SK-N-SH (cell line): ENCODE measurements at regions not wholly inside any gene's neighbourhood (a gene's known extent, or its start where the extent isn't known, plus 50 kb on each side); places are given as distances from the start of the nearest gene placed in this dataset.

Experiments
- CTCF ChIA-PET: fragments of 300-600, 350-600 bp; formaldehyde crosslinking; extraction: SDS; loops from one replicate; lab custom pipeline; 2021; lab: Yijun Ruan, JAX
- POLR2A ChIA-PET: fragments of 350-600 bp; sonication (Branson Sonifier 250); formaldehyde crosslinking; extraction: SDS; loops from one replicate; lab custom pipeline; 2020; ENCODE audit warnings: antibody characterized with exemption, inconsistent platforms; lab: Yijun Ruan, JAX
- DNase-seq: peaks from one replicate; pipeline ENCODE4 v3.0.0; 2012
- H2AFZ ChIP-seq: fragments of 200-600 bp; sonication (generic); 2 replicates; pipeline ENCODE4 v1.8.1; 2016; ENCODE audit warnings: antibody characterized with exemption, mild to moderate bottlenecking, low read depth
- H3F3A ChIP-seq: fragments of 200-600 bp; sonication (generic); replicated peaks from 2 replicates; pipeline ENCODE3; 2016; ENCODE audit warnings: antibody characterized with exemption, mild to moderate bottlenecking; ENCODE audit not compliant: insufficient read depth
- H3K27ac ChIP-seq, 2 experiments: fragments of 200-500 bp in 1 of 2; fragments of 200-600 bp in 1 of 2; sonication (Bioruptor generic) in 1 of 2; sonication (generic), shearing (Covaris generic) in 1 of 2; 2 replicates each; pipeline versions ENCODE4 v1.5.1 to v1.6.1; 2014 to 2016; ENCODE audit warnings: low read depth in 2 of 2, inconsistent platforms in 1 of 2, low read length in 1 of 2, mild to moderate bottlenecking in 1 of 2, mixed read lengths in 1 of 2
- H3K27me3 ChIP-seq: fragments of 200-600 bp; sonication (generic), shearing (Covaris generic); 2 replicates; pipeline ENCODE4 v1.6.1; 2016; ENCODE audit warnings: mixed run types; ENCODE audit not compliant: insufficient read depth
- H3K36me3 ChIP-seq, 2 experiments: fragments of 200-500 bp in 1 of 2; fragments of 200-600 bp in 1 of 2; sonication (Bioruptor generic) in 1 of 2; sonication (generic) in 1 of 2; replicated peaks in 1 of 2; 2 replicates each; pipeline versions ENCODE3 to v1.5.1; 2014 to 2016; ENCODE audit warnings: low read length in 1 of 2, mild to moderate bottlenecking in 1 of 2; ENCODE audit not compliant: insufficient read depth in 2 of 2, control insufficient read depth in 1 of 2
- H3K4me1 ChIP-seq, 2 experiments: fragments of 200-500 bp in 1 of 2; fragments of 200-600 bp in 1 of 2; sonication (Bioruptor generic) in 1 of 2; sonication (generic), shearing (Covaris generic) in 1 of 2; 2 replicates each; pipeline versions ENCODE4 v1.5.1 to v1.6.1; 2014 to 2016; ENCODE audit warnings: low read depth in 1 of 2, low read length in 1 of 2, mixed run types in 1 of 2; ENCODE audit not compliant: insufficient read depth in 2 of 2, control insufficient read depth in 1 of 2
- H3K4me2 ChIP-seq: fragments of 200-600 bp; sonication (generic), shearing (Covaris generic); 2 replicates; pipeline ENCODE4 v1.6.1; 2017; ENCODE audit warnings: mixed run types
- H3K4me3 ChIP-seq, 2 experiments: fragments of 200-500 bp in 1 of 2; fragments of 200-600 bp in 1 of 2; sonication (Bioruptor generic) in 1 of 2; sonication (generic), shearing (Covaris generic) in 1 of 2; 2 replicates each; pipeline versions ENCODE4 v1.5.1 to v1.8.1; 2014 to 2016; ENCODE audit warnings: low read depth in 2 of 2, inconsistent platforms in 1 of 2, low read length in 1 of 2, mild to moderate bottlenecking in 1 of 2, mixed read lengths in 1 of 2, moderate library complexity in 1 of 2
- H3K79me2 ChIP-seq: fragments of 200-600 bp; sonication (generic); 2 replicates; pipeline ENCODE4 v1.8.1; 2017; ENCODE audit warnings: mild to moderate bottlenecking; ENCODE audit not compliant: insufficient read depth
- H3K9ac ChIP-seq: fragments of 200-600 bp; sonication (generic); 2 replicates; pipeline ENCODE4 v1.6.1; 2017; ENCODE audit warnings: mixed run types
- H3K9me2 ChIP-seq: fragments of 200-600 bp; sonication (generic); 2 replicates; pipeline ENCODE4 v1.6.1; 2017; ENCODE audit warnings: mixed run types
- H3K9me3 ChIP-seq: fragments of 200-600 bp; sonication (generic); 2 replicates; pipeline ENCODE4 v1.6.1; 2017; ENCODE audit warnings: mixed run types, mild to moderate bottlenecking, moderate library complexity
- H4K20me1 ChIP-seq: fragments of 200-600 bp; sonication (generic); 2 replicates; pipeline ENCODE4 v1.6.1; 2017; ENCODE audit warnings: mild to moderate bottlenecking, mixed run types; ENCODE audit not compliant: insufficient read depth
- CHD2 ChIP-seq: fragments of 150-350 bp; IDR thresholded peaks from 2 replicates; pipeline ENCODE4 v1.6.1; 2018; ENCODE audit warnings: low read length; ENCODE audit not compliant: partially characterized antibody
- ELF1 ChIP-seq: IDR thresholded peaks from 2 replicates; pipeline ENCODE4 v1.4.0; 2012
- EP300 ChIP-seq, 2 experiments: IDR thresholded peaks; 2 replicates each; pipeline versions ENCODE4 v1.4.0 to v1.6.1; 2012; ENCODE audit warnings: borderline replicate concordance in 1 of 2, low read depth in 1 of 2, low read length in 1 of 2
- EZH2phosphoT487 ChIP-seq: fragments of 200-600 bp; sonication (generic); IDR thresholded peaks from 2 replicates; pipeline ENCODE4 v1.6.1; 2017; ENCODE audit warnings: low read depth, mixed run types, mild to moderate bottlenecking, antibody characterized with exemption, moderate library complexity, borderline replicate concordance
- FOSL2 ChIP-seq: IDR thresholded peaks from 2 replicates; pipeline ENCODE4 v1.4.0; 2012; ENCODE audit warnings: low read depth, mild to moderate bottlenecking, moderate library complexity, borderline replicate concordance
- GABPA ChIP-seq: IDR thresholded peaks from 2 replicates; pipeline ENCODE4 v1.4.0; 2012; ENCODE audit warnings: low read depth, mild to moderate bottlenecking
- GATA2 ChIP-seq: sonication (generic); formaldehyde crosslinking; IDR thresholded peaks from 2 replicates; pipeline ENCODE4 v1.5.0; 2020; ENCODE audit warnings: mild to moderate bottlenecking, missing genetic modification reagents
- JUND ChIP-seq: IDR thresholded peaks from 2 replicates; pipeline ENCODE4 v1.4.0; 2012
- MEF2A ChIP-seq: IDR thresholded peaks from 2 replicates; pipeline ENCODE4 v1.4.0; 2012; ENCODE audit warnings: low read depth, borderline replicate concordance
- NFIC ChIP-seq: IDR thresholded peaks from 2 replicates; pipeline ENCODE4 v1.4.0; 2012; ENCODE audit warnings: borderline replicate concordance
- POLR2AphosphoS5 ChIP-seq: IDR thresholded peaks from 2 replicates; pipeline ENCODE4 v1.6.1; 2012; ENCODE audit warnings: low read depth, low read length
- RAD21 ChIP-seq: IDR thresholded peaks from 2 replicates; pipeline ENCODE4 v1.6.1; 2012; ENCODE audit warnings: mild to moderate bottlenecking, low read length
- RCOR1 ChIP-seq: fragments of 150-350 bp; IDR thresholded peaks from 2 replicates; pipeline ENCODE4 v1.6.1; 2017; ENCODE audit warnings: antibody characterized with exemption, low read length
- RFX5 ChIP-seq: IDR thresholded peaks from 2 replicates; pipeline ENCODE4 v1.6.1; 2012; ENCODE audit warnings: mild to moderate bottlenecking, improper control_type of control experiment, low read length
- RXRA ChIP-seq: IDR thresholded peaks from 2 replicates; pipeline ENCODE4 v1.4.0; 2012; ENCODE audit warnings: low read depth, mild to moderate bottlenecking, borderline replicate concordance
- SIN3A ChIP-seq: IDR thresholded peaks from 2 replicates; pipeline ENCODE4 v1.6.1; 2012; ENCODE audit warnings: low read depth, mild to moderate bottlenecking, low read length, moderate library complexity, borderline replicate concordance
- TAF1 ChIP-seq: IDR thresholded peaks from 2 replicates; pipeline ENCODE4 v1.6.1; 2012; ENCODE audit warnings: low read depth, mild to moderate bottlenecking, low read length, moderate library complexity, borderline replicate concordance
- TCF12 ChIP-seq: IDR thresholded peaks from 2 replicates; pipeline ENCODE4 v1.4.0; 2012
- TEAD4 ChIP-seq: IDR thresholded peaks from 2 replicates; pipeline ENCODE4 v1.4.0; 2012; ENCODE audit warnings: mild to moderate bottlenecking, borderline replicate concordance; ENCODE audit not compliant: insufficient read depth
- YY1 ChIP-seq: IDR thresholded peaks from 2 replicates; pipeline ENCODE4 v1.4.0; 2012; ENCODE audit warnings: low read depth, mild to moderate bottlenecking
- WGBS: methylation state at CpG from one replicate; pipeline ENCODE4 v1.1.6; 2017; ENCODE audit warnings: low lambda C conversion rate; 5-methylcytosine and 5-hydroxymethylcytosine counted together
- TF ChIP-seq, protein P1 (sequence below): fragments of 150-350 bp; IDR thresholded peaks from 2 replicates; pipeline ENCODE4 v1.6.1; 2017; ENCODE audit warnings: antibody characterized with exemption, low read length, low read depth, borderline replicate concordance
- TF ChIP-seq, protein P2 (sequence below): IDR thresholded peaks from 2 replicates; pipeline ENCODE4 v1.4.0; 2012; ENCODE audit warnings: low read depth
- TF ChIP-seq, protein P3 (sequence below): fragments of 200-600 bp; sonication (generic); IDR thresholded peaks from 2 replicates; pipeline ENCODE4 v1.6.1; 2017; ENCODE audit warnings: antibody characterized with exemption, mild to moderate bottlenecking, moderate library complexity
- TF ChIP-seq, protein P4 (sequence below): IDR thresholded peaks from 2 replicates; pipeline ENCODE4; 2012
- TF ChIP-seq, protein P5 (sequence below): IDR thresholded peaks from 2 replicates; pipeline ENCODE4 v1.4.0; 2012; ENCODE audit warnings: low read depth, borderline replicate concordance

DNA sequence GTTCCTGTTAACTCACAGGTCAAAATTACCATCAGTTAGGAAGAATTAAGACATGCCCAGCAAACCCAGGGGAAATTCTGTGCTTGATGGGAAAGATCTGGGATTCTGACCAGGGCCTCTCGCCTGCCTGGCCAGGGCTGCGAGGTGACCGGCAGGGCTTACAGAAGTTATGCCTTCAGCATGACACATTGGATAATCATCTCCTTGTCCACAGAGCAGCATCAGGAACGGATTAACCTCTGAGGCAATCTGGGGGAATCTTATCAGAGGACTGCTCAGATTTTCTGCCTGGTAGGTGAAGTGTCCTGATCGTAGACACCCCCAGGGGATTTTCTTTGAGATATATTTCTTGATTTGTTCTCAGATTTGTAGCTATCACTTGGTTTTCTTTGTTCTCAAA lies 172.5 kb downstream of the HS3ST3A1 start (continued):
- TF ChIP-seq, protein P1, sequence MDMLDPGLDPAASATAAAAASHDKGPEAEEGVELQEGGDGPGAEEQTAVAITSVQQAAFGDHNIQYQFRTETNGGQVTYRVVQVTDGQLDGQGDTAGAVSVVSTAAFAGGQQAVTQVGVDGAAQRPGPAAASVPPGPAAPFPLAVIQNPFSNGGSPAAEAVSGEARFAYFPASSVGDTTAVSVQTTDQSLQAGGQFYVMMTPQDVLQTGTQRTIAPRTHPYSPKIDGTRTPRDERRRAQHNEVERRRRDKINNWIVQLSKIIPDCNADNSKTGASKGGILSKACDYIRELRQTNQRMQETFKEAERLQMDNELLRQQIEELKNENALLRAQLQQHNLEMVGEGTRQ: no peak
- no peak for TF ChIP-seq EZH2phosphoT487
- peak; percentile 81 to 96; a peak in 3 of 4 replicates for TF ChIP-seq EP300 (IDR thresholded peaks at IDR 0.05; ENCODE audit: borderline replicate concordance in 1 of 2, low read depth in 1 of 2, low read length in 1 of 2)
- peak; percentile 67; the same call in 1 of the 2 replicates for TF ChIP-seq SIN3A
- peak; percentile 70 for TF ChIP-seq NFIC
- TF ChIP-seq RXRA: peak; percentile 88
- peak; percentile 90 for TF ChIP-seq RCOR1
- no peak for TF ChIP-seq TAF1
- TF ChIP-seq, protein P2, sequence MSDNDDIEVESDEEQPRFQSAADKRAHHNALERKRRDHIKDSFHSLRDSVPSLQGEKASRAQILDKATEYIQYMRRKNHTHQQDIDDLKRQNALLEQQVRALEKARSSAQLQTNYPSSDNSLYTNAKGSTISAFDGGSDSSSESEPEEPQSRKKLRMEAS: 0 out of 2 replicates have a peak, but pooled peaks have one; percentile 49
- TF ChIP-seq, protein P3, sequence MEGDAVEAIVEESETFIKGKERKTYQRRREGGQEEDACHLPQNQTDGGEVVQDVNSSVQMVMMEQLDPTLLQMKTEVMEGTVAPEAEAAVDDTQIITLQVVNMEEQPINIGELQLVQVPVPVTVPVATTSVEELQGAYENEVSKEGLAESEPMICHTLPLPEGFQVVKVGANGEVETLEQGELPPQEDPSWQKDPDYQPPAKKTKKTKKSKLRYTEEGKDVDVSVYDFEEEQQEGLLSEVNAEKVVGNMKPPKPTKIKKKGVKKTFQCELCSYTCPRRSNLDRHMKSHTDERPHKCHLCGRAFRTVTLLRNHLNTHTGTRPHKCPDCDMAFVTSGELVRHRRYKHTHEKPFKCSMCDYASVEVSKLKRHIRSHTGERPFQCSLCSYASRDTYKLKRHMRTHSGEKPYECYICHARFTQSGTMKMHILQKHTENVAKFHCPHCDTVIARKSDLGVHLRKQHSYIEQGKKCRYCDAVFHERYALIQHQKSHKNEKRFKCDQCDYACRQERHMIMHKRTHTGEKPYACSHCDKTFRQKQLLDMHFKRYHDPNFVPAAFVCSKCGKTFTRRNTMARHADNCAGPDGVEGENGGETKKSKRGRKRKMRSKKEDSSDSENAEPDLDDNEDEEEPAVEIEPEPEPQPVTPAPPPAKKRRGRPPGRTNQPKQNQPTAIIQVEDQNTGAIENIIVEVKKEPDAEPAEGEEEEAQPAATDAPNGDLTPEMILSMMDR: no peak
- TF ChIP-seq ELF1: no peak
- no peak for TF ChIP-seq GABPA
- no peak for TF ChIP-seq YY1

DNA sequence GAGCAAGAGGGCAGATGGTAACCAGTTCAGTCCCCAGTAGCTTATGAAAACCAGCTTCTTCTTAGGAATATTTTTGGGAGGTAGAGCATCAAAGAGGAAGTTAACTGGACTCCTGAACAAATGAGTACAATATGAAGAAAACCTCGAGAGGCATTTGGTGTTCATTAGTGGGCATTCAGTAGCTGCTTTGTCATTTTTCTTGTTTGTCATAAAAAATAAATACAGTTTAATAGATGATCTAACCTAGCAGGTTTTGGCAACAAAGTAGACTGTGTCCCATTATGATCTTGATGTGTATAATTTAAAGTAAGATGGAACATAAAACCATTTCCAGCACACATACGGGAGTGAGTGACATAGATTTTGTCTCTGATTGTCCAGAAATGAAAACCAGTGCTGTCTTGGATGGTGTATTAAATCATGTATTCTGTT lies 173.1 kb downstream of the HS3ST3A1 start:
- Histone ChIP-seq H4K20me1 (no peaks in the 10 kb centered on the region), H3F3A (peaks cover 28% of the 10 kb centered on the region), H3K9me2 (no peaks in the 10 kb centered on the region), H3K4me1 (peaks cover 18 to 23% of the 10 kb centered on the region in 2 experiments), H3K27ac (peak overlapping the region; percentile 80 to 88), H3K9me3 (0 out of 2 replicates have a peak, but pooled peaks cover 1% of the 10 kb centered on the region), H3K36me3 (no peaks in the 10 kb centered on the region), H3K27me3 (no peaks in the 10 kb centered on the region), H3K4me2 (peak overlapping the region; percentile 37; the same call in 1 of the 2 replicates), H2AFZ (peak overlapping the region; percentile 77), H3K9ac (peak overlapping the region; percentile 49; the same call in 1 of the 2 replicates), H3K4me3 (no peak overlapping the region), H3K79me2 (no peaks in the 10 kb centered on the region)
- DNase-seq: peak; percentile 41
- TF ChIP-seq, protein P1: no peak
- TF ChIP-seq RAD21: peak; percentile 18; the same call in 1 of the 2 replicates
- TF ChIP-seq, protein P4, sequence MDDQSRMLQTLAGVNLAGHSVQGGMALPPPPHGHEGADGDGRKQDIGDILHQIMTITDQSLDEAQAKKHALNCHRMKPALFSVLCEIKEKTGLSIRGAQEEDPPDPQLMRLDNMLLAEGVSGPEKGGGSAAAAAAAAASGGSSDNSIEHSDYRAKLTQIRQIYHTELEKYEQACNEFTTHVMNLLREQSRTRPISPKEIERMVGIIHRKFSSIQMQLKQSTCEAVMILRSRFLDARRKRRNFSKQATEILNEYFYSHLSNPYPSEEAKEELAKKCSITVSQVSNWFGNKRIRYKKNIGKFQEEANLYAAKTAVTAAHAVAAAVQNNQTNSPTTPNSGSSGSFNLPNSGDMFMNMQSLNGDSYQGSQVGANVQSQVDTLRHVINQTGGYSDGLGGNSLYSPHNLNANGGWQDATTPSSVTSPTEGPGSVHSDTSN: peak; percentile 76
- peak; percentile 63; the same call in 1 of the 2 replicates for TF ChIP-seq TEAD4
- TF ChIP-seq JUND: peak; percentile 56
- TF ChIP-seq, protein P5, sequence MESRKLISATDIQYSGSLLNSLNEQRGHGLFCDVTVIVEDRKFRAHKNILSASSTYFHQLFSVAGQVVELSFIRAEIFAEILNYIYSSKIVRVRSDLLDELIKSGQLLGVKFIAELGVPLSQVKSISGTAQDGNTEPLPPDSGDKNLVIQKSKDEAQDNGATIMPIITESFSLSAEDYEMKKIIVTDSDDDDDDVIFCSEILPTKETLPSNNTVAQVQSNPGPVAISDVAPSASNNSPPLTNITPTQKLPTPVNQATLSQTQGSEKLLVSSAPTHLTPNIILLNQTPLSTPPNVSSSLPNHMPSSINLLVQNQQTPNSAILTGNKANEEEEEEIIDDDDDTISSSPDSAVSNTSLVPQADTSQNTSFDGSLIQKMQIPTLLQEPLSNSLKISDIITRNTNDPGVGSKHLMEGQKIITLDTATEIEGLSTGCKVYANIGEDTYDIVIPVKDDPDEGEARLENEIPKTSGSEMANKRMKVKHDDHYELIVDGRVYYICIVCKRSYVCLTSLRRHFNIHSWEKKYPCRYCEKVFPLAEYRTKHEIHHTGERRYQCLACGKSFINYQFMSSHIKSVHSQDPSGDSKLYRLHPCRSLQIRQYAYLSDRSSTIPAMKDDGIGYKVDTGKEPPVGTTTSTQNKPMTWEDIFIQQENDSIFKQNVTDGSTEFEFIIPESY: 0 out of 2 replicates have a peak, but pooled peaks have one; percentile 34
- TF ChIP-seq GATA2 (CRISPR knock-in tag): peak; percentile 49; the same call in 1 of the 2 replicates
- TF ChIP-seq EP300 (IDR thresholded peaks at IDR 0.05; ENCODE audit: borderline replicate concordance in 1 of 2, low read depth in 1 of 2, low read length in 1 of 2): peak; percentile 61 to 85
- TF ChIP-seq MEF2A: 0 out of 2 replicates have a peak, but pooled peaks have one; percentile 5
- peak; percentile 37 for TF ChIP-seq NFIC
- peak; percentile 90 for TF ChIP-seq TCF12
- no peak for TF ChIP-seq FOSL2
- TF ChIP-seq RCOR1: peak; percentile 67
- no peak for TF ChIP-seq RFX5
- TF ChIP-seq CHD2: no peak
- TF ChIP-seq POLR2AphosphoS5: peak; percentile 47; the same call in 1 of the 2 replicates
- TF ChIP-seq SIN3A: no peak
- CTCF ChIA-PET: interaction anchor here (0.6 to 2.7 kb wide), 11 partner anchors 9 to 166 kb away, joined by 3 to 9 read pairs (median 5); no protein-coding TSS in a partner anchor
- WGBS: 12% methylated on average over 2 of the region's 2 CpGs
- POLR2A ChIA-PET: interaction anchor here (1.0 to 2.3 kb wide), 2 partner anchors 24 to 75 kb away, joined by 3 to 10 read pairs; no protein-coding TSS in a partner anchor
